Peyer's patch (tissue), 4 donors: ENCODE measurements at regions not wholly inside any gene's neighbourhood (a gene's known extent, or its start where the extent isn't known, plus 50 kb on each side); places are given as distances from the start of the nearest gene placed in this dataset.

Experiments used
- CTCF ChIP-seq, 6 experiments: fragments of 450-650 bp in 4 of 6; fragments of 200-600 bp in 2 of 6; sonication (generic) in 1 of 6; IDR thresholded peaks; one replicate each; pipeline ENCODE4 v1.5.1; 2017 to 2019; ENCODE audit warnings: antibody characterized with exemption in 6 of 6, mild to moderate bottlenecking in 3 of 6, moderate library complexity in 1 of 6
- POLR2A ChIP-seq, 2 donors: fragments of 450-650 bp; IDR thresholded peaks; one replicate each; pipeline ENCODE4 v1.5.1; 2017; ENCODE audit warnings: antibody characterized with exemption in 2 of 2, mild to moderate bottlenecking in 2 of 2, moderate library complexity in 2 of 2

GRCh38 chr21:33146467-33146866 lies 76.5 kb downstream of the OLIG1 start:
- TF ChIP-seq CTCF (IDR thresholded peaks at IDR 0.05) (no peak), POLR2A (IDR thresholded peaks at IDR 0.05) (no peak)
